ENCODE measurements at regions not wholly inside any gene's neighbourhood (a gene's known extent, or its start where the extent isn't known, plus 50 kb on each side); places are given as distances from the start of the nearest gene placed in this dataset.

DNA sequence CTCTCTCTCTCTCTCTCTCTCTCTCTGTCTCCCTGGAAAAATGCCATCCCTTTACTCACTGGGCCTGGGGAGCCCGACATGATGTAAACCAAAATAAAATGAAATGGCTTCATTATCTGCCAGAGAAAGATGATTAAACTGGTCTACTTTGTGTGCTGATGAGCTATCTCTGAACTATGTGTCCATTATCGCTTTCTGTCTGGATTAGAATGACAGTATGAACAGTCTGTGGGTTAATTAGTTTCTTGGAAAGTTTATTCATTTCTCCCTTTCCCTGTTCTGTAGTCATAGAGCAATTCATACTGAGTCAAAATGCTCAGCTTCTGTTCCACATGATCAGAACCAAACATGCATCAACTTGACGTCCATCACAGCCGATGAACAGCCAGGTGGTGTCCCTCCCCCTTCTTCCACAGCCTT lies 72.4 kb upstream of the KCND3 start:
- DNase-seq (ENCODE audit: extremely low spot score): no peak
- POLR2A ChIA-PET: no interaction called here
- CTCF ChIA-PET: interaction anchor here (2.6 kb wide), 1 partner anchor 10 kb away, joined by 13 read pairs; no protein-coding TSS in a partner anchor
- TF ChIP-seq, protein P1, sequence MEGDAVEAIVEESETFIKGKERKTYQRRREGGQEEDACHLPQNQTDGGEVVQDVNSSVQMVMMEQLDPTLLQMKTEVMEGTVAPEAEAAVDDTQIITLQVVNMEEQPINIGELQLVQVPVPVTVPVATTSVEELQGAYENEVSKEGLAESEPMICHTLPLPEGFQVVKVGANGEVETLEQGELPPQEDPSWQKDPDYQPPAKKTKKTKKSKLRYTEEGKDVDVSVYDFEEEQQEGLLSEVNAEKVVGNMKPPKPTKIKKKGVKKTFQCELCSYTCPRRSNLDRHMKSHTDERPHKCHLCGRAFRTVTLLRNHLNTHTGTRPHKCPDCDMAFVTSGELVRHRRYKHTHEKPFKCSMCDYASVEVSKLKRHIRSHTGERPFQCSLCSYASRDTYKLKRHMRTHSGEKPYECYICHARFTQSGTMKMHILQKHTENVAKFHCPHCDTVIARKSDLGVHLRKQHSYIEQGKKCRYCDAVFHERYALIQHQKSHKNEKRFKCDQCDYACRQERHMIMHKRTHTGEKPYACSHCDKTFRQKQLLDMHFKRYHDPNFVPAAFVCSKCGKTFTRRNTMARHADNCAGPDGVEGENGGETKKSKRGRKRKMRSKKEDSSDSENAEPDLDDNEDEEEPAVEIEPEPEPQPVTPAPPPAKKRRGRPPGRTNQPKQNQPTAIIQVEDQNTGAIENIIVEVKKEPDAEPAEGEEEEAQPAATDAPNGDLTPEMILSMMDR (IDR thresholded peaks at IDR 0.05; ENCODE audit: control extremely low read depth, extremely low read depth, low read depth, missing control alignments): no peak

DNA sequence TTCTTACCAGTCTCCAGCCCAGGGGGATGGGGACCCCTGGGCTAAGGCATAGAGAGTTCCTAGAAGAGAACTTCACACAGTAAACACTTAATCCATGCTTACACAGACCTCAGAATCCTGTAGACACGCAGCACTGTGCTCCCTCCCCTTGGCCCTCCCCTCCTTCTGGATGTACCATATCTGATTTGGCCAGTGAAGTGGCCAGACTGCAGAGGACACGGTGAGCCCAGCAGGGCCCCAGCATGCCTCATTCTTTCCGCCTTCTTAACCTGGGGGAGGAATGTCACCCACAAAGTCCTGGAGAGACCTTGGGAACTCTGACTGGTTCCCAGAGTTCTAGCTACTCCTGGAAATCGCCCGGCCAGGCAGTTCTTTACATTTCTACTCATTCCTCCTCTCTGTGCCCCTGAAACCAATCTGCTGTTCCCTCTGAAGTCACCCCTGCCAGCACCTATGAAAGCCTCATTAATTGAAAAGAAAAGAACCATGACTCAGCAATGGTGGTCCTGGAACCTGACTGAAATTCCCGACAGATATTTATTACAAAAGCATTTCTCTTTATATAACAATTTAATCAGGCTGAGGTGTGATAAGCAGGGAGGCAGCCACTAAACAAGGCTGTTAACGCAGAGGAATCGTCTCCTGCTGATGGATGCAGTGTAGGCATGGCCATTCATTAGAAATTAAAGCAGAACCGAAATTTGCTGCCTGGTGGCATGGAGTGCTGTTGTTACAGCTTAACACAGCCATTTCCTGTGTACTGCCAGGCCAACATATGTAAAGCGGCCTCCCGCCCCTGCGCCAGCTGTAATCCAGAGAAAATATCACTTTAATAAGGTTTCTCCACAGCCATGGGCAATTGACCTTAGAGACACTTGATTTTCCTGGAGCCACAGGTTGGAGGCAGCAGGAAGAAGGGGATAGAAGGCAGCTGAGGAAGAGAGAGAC lies 74.6 kb upstream of the KCND3 start:
- no peak for DNase-seq (ENCODE audit: extremely low spot score)
- ChIA-PET POLR2A (no interaction called here), CTCF (interaction anchor here (1.0 to 1.1 kb wide), 2 partner anchors 34 to 67 kb away, joined by 3 read pairs; no protein-coding TSS in a partner anchor)

DNA sequence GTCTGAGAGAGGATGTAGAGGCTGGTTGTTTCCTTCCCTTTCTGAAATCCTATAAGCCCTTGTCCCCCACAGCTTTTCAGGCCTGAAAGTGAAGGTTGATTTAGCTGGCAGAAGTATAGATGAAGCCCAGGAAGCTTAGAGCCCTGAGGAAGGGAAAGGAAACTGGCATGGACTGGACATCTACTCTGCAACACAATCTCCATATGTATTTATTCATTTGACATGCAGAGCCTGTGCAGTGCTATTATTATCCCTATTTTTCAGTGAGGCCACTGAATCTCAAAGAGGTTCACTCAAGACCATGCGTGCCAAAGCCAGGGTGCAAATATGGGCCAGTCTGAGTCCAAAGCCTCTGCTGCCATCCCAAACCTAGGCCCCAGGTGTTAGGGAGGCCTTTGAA lies 78.5 kb upstream of the KCND3 start:
- TF ChIP-seq, protein P1 (IDR thresholded peaks at IDR 0.05; ENCODE audit: control extremely low read depth, extremely low read depth, low read depth, missing control alignments): no peak

More for the DNA sequence above, 74.6 kb upstream of the KCND3 start:
- TF ChIP-seq, protein P1 (IDR thresholded peaks at IDR 0.05; ENCODE audit: control extremely low read depth, extremely low read depth, low read depth, missing control alignments): no peak

DNA sequence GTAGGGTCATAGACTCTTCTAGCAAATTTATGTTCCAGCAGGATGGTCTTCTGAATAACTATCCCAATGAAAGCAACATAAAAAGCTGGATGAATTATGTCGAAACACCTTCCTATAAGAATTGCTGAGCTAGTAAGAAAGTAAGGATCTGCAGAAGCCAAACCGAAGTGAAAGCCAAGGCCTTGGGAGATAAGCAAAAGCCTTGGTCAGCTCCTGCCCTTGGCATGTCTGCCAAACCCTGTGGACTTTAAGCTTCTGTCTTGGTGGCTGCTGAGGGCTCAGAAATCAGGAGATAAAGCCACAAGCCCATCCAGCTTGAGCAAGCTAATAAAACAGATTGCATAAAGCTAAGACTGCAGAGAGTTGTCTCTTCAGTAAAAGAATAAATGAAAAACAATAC lies 81.2 kb upstream of the KCND3 start:
- TF ChIP-seq, protein P1 (IDR thresholded peaks at IDR 0.05; ENCODE audit: control extremely low read depth, extremely low read depth, low read depth, missing control alignments): no peak
- ChIA-PET POLR2A (no interaction called here), CTCF (interaction anchor here (1.5 kb wide), 1 partner anchor 19 kb away, joined by 3 read pairs; no protein-coding TSS in a partner anchor)
- DNase-seq (ENCODE audit: extremely low spot score): no peak

More for the DNA sequence above, 78.5 kb upstream of the KCND3 start:
- ChIA-PET POLR2A (no interaction called here), CTCF (no interaction called here)
- no peak for DNase-seq (ENCODE audit: extremely low spot score)

DNA sequence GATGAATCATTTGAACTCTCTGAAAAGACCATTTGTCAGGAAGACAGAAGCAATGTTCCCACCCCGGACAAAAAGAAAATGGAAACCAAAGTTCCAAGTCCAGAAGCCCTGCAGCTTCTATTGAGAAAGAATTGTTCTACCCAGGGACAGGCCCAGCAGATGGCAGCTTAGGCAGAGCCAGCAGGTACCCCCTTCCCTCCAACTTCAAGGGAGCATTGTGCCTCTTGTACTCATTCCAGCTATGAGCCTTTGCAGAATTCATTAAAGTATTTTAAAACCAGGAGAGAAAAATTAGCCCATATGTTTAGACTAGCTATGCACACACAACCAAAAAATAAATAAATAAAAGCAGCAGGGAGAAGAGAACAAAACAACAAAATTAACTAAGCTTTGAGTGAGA lies 85.2 kb upstream of the KCND3 start:
- TF ChIP-seq, protein P1 (IDR thresholded peaks at IDR 0.05; ENCODE audit: control extremely low read depth, extremely low read depth, low read depth, missing control alignments): no peak
- POLR2A ChIA-PET: no interaction called here
- CTCF ChIA-PET: interaction anchor here (1.6 kb wide), 1 partner anchor 19 kb away, joined by 3 read pairs; no protein-coding TSS in a partner anchor
- DNase-seq (ENCODE audit: extremely low spot score): no peak

DNA sequence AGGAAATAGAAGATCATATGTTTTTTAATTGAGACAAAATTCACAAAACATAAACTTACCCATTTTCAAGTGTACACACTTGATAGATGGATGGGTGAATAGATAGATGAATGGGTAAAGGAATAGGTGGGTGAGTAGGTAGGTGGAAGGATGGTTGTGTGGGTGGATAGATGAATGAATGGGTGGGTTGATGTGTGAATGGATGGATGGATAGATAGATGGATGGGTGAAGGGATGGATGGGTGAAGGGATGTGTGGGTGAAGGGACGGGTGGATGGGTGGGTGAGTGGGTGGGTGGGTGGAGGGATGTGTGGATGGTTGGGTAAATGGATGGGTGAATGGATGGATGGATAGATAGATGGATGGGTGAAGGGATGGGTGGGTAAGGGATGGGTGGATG lies 86.1 kb upstream of the KCND3 start:
- ChIA-PET POLR2A (no interaction called here), CTCF (no interaction called here)
- no peak for DNase-seq (ENCODE audit: extremely low spot score)
- TF ChIP-seq, protein P1 (IDR thresholded peaks at IDR 0.05; ENCODE audit: control extremely low read depth, extremely low read depth, low read depth, missing control alignments): no peak
